GM18508 (cell line): ENCODE measurements at regions not wholly inside any gene's neighbourhood (a gene's known extent, or its start where the extent isn't known, plus 50 kb on each side); places are given as distances from the start of the nearest gene placed in this dataset.
"Not testable (repeated sequence)": the region's sequence is repeated elsewhere in the genome, so short reads cannot be mapped to it uniquely, and the experiment has no call there.

Experiments
- ATAC-seq: cut with Tn5 transposase; IDR thresholded peaks from one replicate; pipeline ENCODE4 v1.9.1; 2021; ENCODE audit warnings: moderate number of reproducible peaks; ENCODE audit not compliant: insufficient read depth, unreplicated experiment

- ATAC-seq: no peak
Measured at GRCh38 chr7:19318287-19318686, 173.1 kb upstream of the FERD3L start.

GRCh38 chr7:19317461-19317860, 172.2 kb upstream of the FERD3L start:
- ATAC-seq: no peak

GRCh38 chr7:19312416-19312815, 167.2 kb upstream of the FERD3L start:
- ATAC-seq: no peak

GRCh38 chr7:19307554-19307953, 162.3 kb upstream of the FERD3L start:
- ATAC-seq: no peak

- ATAC-seq: no peak
Measured at GRCh38 chr7:19305698-19306097, 160.5 kb upstream of the FERD3L start.

GRCh38 chr7:19304086-19304485, 158.9 kb upstream of the FERD3L start:
- no peak for ATAC-seq

- no peak for ATAC-seq
Measured at GRCh38 chr7:19302731-19303130, 157.5 kb upstream of the FERD3L start.

- no peak for ATAC-seq
Measured at GRCh38 chr7:19296617-19297016, 151.4 kb upstream of the FERD3L start.

- ATAC-seq: no peak
Measured at GRCh38 chr7:19295376-19295775, 150.2 kb upstream of the FERD3L start.

GRCh38 chr7:19294619-19295018, 149.4 kb upstream of the FERD3L start:
- no peak for ATAC-seq

- ATAC-seq: no peak
Measured at GRCh38 chr7:19293431-19293830, 148.2 kb upstream of the FERD3L start.

- ATAC-seq: no peak
Measured at GRCh38 chr7:19290968-19291367, 145.7 kb upstream of the FERD3L start.

- ATAC-seq: no peak
Measured at GRCh38 chr7:19290066-19290465, 144.8 kb upstream of the FERD3L start.

- ATAC-seq: no peak
Measured at GRCh38 chr7:19284596-19285300, 139.5 kb upstream of the FERD3L start.

- no peak for ATAC-seq
Measured at GRCh38 chr7:19284136-19284535, 138.9 kb upstream of the FERD3L start.

GRCh38 chr7:19275000-19275399, 129.8 kb upstream of the FERD3L start:
- ATAC-seq: no peak

- ATAC-seq: not testable (repeated sequence)
Measured at GRCh38 chr7:19272329-19272728, 127.1 kb upstream of the FERD3L start.

- no peak for ATAC-seq
Measured at GRCh38 chr7:19269301-19269700, 124.1 kb upstream of the FERD3L start.

- no peak for ATAC-seq
Measured at GRCh38 chr7:19268737-19269136, 123.5 kb upstream of the FERD3L start.

GRCh38 chr7:19262826-19263225, 117.6 kb upstream of the FERD3L start:
- no peak for ATAC-seq

- no peak for ATAC-seq
Measured at GRCh38 chr7:19249281-19249680, 104.1 kb upstream of the FERD3L start.

- ATAC-seq: no peak
Measured at GRCh38 chr7:19248681-19249080, 103.5 kb upstream of the FERD3L start.

- no peak for ATAC-seq
Measured at GRCh38 chr7:19248115-19248514, 102.9 kb upstream of the FERD3L start.
